22Rv1 (cell line): ENCODE measurements at regions not wholly inside any gene's neighbourhood (a gene's known extent, or its start where the extent isn't known, plus 50 kb on each side); places are given as distances from the start of the nearest gene placed in this dataset.

ENCODE experiments used
- H3K27ac ChIP-seq: fragments of 450-650 bp; 2 replicates; pipeline ENCODE4 v1.5.1; 2017
- ZFX ChIP-seq: fragments of 450-650 bp; IDR thresholded peaks from 2 replicates; pipeline ENCODE4 v1.6.1; 2017; ENCODE audit warnings: antibody characterized with exemption, borderline replicate concordance
- TF ChIP-seq, protein P1 (sequence below): fragments of 450-650 bp; IDR thresholded peaks from 2 replicates; pipeline ENCODE4 v1.5.1; 2017; ENCODE audit warnings: mild to moderate bottlenecking

DNA sequence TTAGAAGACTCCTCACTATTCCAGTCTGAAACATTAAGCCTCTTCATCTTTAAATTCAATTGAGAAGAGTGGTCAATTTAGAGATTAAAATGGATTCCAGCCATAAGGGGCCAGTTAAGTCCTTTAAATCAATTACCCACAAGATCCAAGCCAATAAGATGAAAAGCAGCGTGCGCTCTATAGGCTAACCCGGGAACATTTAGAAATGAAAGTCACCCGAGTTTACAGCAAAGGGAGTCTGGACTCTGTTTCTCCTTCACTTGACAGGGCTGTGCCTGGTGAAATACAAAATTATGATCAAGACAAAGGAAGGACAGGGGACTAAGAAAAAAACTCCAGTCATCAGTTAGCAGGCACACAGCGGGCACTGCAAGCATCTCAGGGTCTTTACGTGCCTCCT is 393.7 kb downstream of the QKI start:
- TF ChIP-seq, protein P1, sequence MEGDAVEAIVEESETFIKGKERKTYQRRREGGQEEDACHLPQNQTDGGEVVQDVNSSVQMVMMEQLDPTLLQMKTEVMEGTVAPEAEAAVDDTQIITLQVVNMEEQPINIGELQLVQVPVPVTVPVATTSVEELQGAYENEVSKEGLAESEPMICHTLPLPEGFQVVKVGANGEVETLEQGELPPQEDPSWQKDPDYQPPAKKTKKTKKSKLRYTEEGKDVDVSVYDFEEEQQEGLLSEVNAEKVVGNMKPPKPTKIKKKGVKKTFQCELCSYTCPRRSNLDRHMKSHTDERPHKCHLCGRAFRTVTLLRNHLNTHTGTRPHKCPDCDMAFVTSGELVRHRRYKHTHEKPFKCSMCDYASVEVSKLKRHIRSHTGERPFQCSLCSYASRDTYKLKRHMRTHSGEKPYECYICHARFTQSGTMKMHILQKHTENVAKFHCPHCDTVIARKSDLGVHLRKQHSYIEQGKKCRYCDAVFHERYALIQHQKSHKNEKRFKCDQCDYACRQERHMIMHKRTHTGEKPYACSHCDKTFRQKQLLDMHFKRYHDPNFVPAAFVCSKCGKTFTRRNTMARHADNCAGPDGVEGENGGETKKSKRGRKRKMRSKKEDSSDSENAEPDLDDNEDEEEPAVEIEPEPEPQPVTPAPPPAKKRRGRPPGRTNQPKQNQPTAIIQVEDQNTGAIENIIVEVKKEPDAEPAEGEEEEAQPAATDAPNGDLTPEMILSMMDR = no peak
- no peak for TF ChIP-seq ZFX

DNA sequence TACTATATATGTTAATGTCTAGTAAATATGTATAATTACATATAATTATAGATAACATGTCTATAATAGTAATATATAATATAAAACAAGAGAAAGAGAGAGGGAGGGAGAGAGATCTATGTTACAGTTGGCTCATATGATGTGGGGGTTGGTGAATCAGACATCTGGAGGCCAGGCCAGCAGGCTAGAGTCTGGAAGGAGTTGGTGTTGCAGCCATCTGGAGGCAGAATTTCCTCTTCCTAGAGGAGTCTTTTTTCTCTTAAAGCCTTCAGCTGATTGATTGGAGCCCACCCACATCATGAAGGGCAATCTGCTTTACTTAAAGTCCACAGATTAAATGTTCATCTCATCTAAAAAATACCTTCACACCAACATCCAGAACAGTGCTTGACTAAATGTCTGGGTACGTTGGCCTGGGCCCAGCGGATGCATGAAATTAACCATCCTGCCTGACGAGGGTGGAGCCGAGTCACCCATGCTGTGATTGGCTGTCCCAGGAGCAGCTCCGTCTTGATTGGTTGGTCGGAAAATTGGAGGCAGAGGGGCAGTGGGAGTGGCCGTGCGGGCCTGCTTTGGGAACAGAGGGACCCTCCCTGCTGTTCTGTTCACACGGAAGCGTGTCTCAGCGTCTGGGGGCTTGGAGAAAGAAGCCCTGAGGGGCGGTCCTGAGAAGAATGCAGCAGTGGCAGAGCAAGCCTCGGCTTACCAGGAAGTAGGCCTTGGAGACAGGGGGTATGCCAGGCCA is 392.4 kb downstream of the QKI start:
- TF ChIP-seq, protein P1 = no peak
- TF ChIP-seq ZFX = no peak
- no peak overlapping the region for H3K27ac ChIP-seq

More for the DNA sequence above, 393.7 kb downstream of the QKI start:
- no peak overlapping the region for H3K27ac ChIP-seq

DNA sequence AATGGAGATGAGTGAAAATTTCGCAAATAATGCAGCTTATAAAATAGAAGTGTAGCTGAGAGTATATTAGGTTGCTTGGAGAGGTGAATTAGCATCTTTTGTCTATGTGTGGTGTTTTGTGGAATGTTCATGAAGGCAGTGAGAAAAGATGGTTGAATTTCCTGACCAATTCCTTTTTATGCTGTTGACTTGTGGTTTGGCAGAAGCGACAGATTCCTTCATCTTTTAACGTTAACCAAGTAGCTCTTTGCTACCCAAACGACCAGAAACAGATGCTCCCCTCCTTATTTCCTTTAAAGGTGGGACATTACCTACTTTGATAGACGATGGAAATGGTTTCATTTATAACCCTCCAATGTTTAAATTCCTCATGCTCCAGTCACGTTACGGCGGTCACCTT is 390.5 kb downstream of the QKI start:
- no peak overlapping the region for H3K27ac ChIP-seq
- TF ChIP-seq, protein P1 = no peak
- TF ChIP-seq ZFX = no peak

DNA sequence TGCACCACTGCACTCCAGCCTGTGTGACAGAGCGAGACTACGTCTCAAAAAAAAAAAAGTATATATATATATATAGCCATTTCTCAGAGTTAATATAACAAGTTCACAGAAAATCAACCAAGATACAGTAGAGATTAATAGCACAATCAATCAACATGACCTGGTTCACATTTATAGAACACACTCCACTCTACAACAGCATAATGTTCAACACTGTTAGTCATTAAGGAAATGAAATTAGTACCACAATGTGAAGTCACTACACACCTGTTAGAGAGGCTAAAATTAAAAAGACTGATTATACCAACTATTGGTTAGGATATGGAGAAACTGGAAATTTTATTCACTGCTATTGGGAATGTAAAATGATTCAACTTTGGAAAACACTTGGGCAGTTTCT is 387.7 kb downstream of the QKI start:
- H3K27ac ChIP-seq = no peak overlapping the region
- TF ChIP-seq ZFX = no peak
- TF ChIP-seq, protein P1 = no peak

DNA sequence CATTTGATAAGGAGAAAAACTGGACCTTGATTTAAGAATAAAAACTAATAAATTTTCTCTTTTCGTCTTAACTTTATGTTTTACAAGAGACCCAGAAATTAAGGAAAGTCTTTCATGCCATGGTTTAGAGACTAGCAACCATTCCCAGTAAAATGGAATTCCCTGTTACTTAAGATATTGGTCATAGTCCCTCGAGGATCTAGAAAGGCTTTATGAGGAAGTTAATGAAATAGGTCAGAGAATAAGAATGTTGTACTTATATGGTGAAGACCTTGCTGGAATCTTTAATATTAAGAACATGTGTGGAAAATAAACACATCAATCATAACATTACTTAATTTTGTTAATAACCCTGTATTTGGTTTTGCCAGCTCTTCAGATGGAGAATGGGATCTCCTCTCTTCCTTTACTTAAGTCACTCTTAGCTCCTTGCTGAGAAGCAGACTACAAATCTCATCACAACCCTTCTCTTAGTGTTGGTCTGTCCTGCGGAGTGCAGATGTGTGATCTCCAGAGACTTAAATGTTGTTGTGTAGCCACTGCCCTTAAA is 382.9 kb downstream of the QKI start:
- H3K27ac ChIP-seq = no peak overlapping the region
- TF ChIP-seq, protein P1 = no peak
- no peak for TF ChIP-seq ZFX

DNA sequence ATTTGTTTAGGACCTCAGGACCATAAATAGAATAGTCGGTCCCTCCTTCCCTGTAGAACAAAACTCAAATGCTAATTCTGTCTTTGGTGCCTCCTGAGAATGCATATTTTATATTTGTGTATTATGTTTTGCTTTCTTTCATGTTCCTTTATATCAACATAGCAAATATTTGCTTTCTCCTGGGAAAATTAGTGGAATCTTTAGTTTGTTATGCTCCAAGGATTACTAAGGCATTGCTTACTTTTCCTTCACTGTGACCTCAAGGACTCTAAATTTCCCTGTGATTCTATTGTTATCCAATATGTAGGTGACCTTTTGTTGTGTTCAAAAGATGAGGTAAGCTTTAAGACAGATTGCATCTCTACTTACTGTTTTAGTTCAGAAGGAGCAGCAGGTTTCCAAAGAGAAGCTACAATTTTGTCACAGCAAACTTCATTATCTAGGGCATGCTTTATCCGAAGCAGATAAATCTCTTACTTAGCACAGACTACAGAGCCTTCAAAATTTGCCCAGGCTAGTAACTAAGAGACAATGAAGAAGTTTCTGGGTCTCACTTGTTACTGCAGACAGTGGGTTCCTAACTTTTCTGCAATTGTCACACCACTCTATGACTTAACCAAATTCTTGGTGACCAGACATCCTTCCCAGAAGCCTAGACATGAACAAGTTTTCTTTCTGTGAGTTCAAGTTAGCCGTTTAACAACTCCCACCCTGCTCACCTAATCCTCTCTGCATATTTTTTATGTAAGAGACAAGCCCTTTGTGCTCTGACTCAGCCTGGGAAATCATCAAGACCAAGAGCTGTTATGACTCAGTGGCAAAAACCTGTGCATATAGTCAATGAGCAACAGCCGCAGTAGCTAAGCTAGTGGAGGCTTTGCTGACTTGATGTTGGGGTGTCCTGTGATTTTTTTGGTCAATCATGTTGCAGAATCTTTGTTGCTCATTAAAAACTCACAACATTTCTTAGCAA is 378.8 kb downstream of the QKI start:
- TF ChIP-seq, protein P1 = no peak
- TF ChIP-seq ZFX = no peak
- H3K27ac ChIP-seq = no peak overlapping the region
